ENCODE measurements at regions not wholly inside any gene's neighbourhood (a gene's known extent, or its start where the extent isn't known, plus 50 kb on each side); places are given as distances from the start of the nearest gene placed in this dataset.

DNA sequence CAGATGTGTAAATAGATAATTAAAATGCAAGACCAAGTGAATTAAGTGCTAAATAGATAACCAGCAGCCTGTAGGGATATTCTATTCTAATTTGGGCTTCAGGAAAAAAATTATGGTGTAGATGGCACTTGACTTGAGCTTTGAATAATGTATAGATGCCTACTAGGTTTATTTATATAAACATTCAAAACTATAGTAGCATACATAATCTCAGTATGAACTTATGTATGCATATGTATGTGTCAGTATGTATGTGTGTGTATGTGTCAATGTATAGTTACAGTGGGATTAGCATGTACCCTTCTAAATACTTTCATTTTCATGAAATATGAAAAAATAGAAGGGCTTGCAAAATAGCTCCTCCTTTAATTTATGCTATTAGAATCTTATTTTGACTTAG lies 207.3 kb upstream of the PPP1R3A start:
- TF ChIP-seq ZFX (IDR thresholded peaks at IDR 0.05; ENCODE audit: borderline replicate concordance): no peak
- TF ChIP-seq, protein P1, sequence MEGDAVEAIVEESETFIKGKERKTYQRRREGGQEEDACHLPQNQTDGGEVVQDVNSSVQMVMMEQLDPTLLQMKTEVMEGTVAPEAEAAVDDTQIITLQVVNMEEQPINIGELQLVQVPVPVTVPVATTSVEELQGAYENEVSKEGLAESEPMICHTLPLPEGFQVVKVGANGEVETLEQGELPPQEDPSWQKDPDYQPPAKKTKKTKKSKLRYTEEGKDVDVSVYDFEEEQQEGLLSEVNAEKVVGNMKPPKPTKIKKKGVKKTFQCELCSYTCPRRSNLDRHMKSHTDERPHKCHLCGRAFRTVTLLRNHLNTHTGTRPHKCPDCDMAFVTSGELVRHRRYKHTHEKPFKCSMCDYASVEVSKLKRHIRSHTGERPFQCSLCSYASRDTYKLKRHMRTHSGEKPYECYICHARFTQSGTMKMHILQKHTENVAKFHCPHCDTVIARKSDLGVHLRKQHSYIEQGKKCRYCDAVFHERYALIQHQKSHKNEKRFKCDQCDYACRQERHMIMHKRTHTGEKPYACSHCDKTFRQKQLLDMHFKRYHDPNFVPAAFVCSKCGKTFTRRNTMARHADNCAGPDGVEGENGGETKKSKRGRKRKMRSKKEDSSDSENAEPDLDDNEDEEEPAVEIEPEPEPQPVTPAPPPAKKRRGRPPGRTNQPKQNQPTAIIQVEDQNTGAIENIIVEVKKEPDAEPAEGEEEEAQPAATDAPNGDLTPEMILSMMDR (IDR thresholded peaks at IDR 0.05): no peak
- H3K27ac ChIP-seq: no peak overlapping the region

DNA sequence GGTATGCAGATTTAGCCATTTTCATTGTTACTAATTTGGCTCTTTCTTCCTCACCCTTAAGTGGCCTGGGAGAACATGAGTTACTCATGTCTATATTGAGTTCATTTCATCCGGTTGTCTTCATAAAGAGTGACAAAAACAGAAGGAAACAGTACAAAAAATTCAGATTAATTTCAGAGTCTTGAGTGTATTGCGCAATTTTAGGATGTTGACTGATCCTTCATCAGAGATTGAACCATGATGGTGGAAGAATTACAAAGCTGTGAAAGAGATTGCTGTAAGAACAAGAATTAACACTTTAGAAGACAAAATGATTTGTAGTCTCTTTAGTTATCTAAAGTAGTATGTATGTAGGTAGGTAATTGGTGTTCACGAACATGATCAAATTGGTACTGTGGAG lies 194.0 kb upstream of the PPP1R3A start:
- H3K27ac ChIP-seq: no peak overlapping the region
- TF ChIP-seq, protein P1 (IDR thresholded peaks at IDR 0.05): no peak
- TF ChIP-seq ZFX (IDR thresholded peaks at IDR 0.05; ENCODE audit: borderline replicate concordance): no peak

DNA sequence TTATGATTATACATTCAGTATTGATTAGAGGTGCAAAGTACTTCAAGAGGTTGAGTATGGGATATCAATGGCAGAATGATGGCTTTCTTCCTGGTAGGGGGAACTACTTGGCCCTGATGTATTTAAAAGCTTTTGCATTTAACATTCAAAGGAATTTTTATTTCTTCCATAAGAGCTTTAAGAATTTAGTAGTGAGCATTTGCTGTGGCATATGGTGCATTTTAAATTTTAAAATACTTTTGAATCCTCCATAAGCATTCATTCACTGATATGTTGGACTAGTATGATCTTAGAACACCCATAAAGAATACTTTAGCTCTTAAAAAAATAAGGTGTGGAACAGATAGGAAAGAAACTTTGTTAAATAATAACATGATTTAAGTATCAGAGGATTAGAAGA lies 191.9 kb upstream of the PPP1R3A start:
- no peak overlapping the region for H3K27ac ChIP-seq
- TF ChIP-seq, protein P1 (IDR thresholded peaks at IDR 0.05): no peak
- TF ChIP-seq ZFX (IDR thresholded peaks at IDR 0.05; ENCODE audit: borderline replicate concordance): no peak

DNA sequence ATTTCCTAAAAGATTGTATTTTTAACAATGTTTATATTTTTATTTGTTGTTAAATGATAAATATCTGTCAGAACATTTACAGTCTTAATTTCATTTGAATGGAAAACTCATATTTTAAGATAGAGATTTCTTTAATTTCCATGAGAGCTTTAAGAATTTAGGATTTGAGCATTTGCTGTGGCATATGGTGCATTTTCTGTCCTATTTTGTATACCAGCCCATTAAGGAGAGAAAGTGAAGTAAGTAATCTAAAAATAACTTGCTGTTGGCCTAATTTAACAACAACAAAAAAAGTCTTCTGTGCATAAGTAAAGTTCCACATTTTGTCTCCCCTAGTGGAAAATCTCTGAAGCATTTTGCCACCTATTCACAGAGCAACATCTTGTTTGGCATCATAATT lies 190.9 kb upstream of the PPP1R3A start:
- TF ChIP-seq, protein P1 (IDR thresholded peaks at IDR 0.05): no peak
- TF ChIP-seq ZFX (IDR thresholded peaks at IDR 0.05; ENCODE audit: borderline replicate concordance): no peak

DNA sequence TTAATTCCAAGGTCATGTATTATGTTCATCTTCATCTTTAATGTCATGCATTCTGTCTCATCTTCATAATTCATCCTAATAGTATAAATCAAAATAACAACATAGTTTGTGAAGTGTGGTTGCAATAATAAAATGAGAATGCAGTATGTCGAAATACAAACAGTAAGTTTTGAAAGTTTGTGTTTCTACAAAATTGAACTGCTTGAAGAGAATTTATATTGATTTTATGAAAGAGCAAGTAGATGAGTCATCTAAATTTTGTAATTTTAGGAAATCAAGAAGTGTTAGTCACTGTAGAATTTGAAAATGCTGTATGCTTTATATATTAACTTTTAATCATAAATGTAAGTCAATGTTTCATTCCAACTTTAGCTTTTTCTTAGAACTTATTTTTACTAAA lies 190.5 kb upstream of the PPP1R3A start:
- no peak for TF ChIP-seq ZFX (IDR thresholded peaks at IDR 0.05; ENCODE audit: borderline replicate concordance)
- TF ChIP-seq, protein P1 (IDR thresholded peaks at IDR 0.05): no peak
- no peak overlapping the region for H3K27ac ChIP-seq

More for the DNA sequence above, 190.9 kb upstream of the PPP1R3A start:
- no peak overlapping the region for H3K27ac ChIP-seq

DNA sequence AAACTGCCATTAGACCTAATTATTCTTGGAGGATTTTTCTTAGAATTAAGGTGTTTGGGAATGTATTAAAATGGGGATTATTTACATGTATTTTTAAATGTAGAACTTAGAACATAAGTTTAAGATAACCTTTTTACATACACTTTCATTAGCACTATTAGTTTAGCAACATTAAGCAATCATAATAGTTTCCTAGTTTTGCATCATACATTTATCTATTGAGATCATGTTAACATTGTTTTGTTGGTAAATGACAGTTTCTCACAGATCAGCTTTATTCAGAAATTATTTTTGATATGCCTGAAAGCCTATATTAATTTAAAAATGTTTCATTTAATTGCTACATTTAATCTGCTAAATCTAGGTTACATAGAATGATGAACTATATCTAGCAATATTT lies 189.7 kb upstream of the PPP1R3A start:
- TF ChIP-seq ZFX (IDR thresholded peaks at IDR 0.05; ENCODE audit: borderline replicate concordance): no peak
- TF ChIP-seq, protein P1 (IDR thresholded peaks at IDR 0.05): no peak

DNA sequence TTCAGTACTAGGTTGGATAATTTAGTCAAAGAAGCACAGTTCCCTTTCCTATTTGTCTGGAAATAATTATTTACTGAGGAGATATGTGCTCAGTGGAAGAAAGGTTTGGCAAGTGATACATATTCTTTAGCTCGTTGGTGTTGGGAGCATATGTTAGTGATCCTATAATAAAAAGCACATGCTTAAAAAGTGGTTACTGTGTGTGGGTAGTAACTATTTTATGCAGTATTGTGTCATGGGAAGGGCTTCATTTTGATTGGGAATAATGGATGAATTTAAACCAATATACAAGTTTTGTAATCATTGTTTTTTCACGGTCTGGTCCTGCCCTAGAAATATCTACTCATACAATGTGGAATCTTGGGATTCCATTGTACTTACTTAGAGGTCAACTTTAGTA lies 188.7 kb upstream of the PPP1R3A start:
- TF ChIP-seq, protein P1 (IDR thresholded peaks at IDR 0.05): no peak
- no peak overlapping the region for H3K27ac ChIP-seq

More for the DNA sequence above, 189.7 kb upstream of the PPP1R3A start:
- no peak overlapping the region for H3K27ac ChIP-seq
